ENCODE measurements at regions not wholly inside any gene's neighbourhood (a gene's known extent, or its start where the extent isn't known, plus 50 kb on each side); places are given as distances from the start of the nearest gene placed in this dataset.
"Not testable (repeated sequence)": the region's sequence is repeated elsewhere in the genome, so short reads cannot be mapped to it uniquely, and the experiment has no call there.

DNA sequence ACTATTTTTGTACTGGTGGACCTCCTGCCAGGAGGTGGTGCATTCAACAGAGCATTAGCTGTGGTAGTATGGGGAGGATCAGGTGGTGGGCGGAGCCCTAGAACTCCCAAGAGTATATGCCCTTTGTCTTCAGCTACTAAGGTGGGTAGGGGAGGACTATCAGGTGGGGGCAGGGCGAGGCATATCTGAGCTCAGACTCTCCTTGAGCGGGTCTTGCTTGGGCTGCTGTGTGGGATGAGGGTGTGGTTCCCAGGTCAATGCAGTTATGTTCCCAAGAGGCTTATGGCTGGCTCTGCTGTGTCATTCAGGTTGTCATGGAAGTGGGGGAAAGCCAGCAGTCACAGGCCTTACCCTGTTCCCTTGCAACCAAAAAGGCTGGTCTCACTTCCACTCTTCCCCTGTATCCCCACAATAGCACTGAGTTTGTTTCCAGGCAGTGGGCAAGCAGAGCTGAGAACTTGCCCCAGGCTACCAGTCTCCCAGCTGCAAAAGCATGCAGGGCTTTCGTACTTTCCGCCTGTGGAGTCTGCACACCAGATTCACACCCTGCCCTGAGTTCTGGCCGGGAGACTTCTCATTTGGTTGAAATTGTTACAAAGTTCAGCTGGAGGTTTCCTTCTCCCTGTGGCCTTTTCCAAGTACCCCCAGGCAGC is 93.7 kb upstream of the DPPA4 start:
- TF ChIP-seq, protein P1, sequence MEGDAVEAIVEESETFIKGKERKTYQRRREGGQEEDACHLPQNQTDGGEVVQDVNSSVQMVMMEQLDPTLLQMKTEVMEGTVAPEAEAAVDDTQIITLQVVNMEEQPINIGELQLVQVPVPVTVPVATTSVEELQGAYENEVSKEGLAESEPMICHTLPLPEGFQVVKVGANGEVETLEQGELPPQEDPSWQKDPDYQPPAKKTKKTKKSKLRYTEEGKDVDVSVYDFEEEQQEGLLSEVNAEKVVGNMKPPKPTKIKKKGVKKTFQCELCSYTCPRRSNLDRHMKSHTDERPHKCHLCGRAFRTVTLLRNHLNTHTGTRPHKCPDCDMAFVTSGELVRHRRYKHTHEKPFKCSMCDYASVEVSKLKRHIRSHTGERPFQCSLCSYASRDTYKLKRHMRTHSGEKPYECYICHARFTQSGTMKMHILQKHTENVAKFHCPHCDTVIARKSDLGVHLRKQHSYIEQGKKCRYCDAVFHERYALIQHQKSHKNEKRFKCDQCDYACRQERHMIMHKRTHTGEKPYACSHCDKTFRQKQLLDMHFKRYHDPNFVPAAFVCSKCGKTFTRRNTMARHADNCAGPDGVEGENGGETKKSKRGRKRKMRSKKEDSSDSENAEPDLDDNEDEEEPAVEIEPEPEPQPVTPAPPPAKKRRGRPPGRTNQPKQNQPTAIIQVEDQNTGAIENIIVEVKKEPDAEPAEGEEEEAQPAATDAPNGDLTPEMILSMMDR (IDR thresholded peaks at IDR 0.05; ENCODE audit: insufficient read depth, low read depth, low read length, missing control alignments) = no peak
- no peak for DNase-seq (ENCODE audit: low read depth)
- no peak overlapping the region for H3K4me3 ChIP-seq (ENCODE audit: low read length)

DNA sequence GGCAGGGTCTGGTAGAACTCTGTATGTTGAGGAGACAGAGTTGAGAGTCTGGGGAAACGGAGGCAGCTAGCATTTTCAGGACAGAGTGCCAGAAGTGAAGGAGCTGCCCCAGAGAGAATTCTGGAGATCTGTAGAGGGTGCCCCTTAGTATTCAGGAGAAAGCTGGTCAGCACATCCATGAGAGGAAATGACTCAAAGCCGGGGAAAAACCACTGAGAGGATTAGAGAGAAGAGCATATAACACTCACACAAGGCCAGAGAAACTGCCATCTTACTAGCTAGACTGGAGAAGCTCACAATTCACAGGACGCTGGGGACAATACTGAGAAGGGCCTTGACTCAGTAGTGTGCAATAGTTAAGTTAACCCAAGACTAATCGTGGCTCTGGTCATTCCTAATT is 75.7 kb upstream of the DPPA4 start:
- DNase-seq (ENCODE audit: low read depth) = peak; percentile 1
- TF ChIP-seq, protein P1 (IDR thresholded peaks at IDR 0.05; ENCODE audit: insufficient read depth, low read depth, low read length, missing control alignments) = no peak
- no peak overlapping the region for H3K4me3 ChIP-seq (ENCODE audit: low read length)

GRCh38 chr3:109411547-109411946 is 74.2 kb upstream of the DPPA4 start:
- DNase-seq (ENCODE audit: low read depth) = no peak
- TF ChIP-seq, protein P1 (IDR thresholded peaks at IDR 0.05; ENCODE audit: insufficient read depth, low read depth, low read length, missing control alignments) = no peak
- no peak overlapping the region for H3K4me3 ChIP-seq (ENCODE audit: low read length)

GRCh38 chr3:109396806-109397205 is 59.5 kb upstream of the DPPA4 start:
- TF ChIP-seq, protein P1 (IDR thresholded peaks at IDR 0.05; ENCODE audit: insufficient read depth, low read depth, low read length, missing control alignments) = no peak
- no peak for DNase-seq (ENCODE audit: low read depth)
- H3K4me3 ChIP-seq (ENCODE audit: low read length) = no peak overlapping the region

DNA sequence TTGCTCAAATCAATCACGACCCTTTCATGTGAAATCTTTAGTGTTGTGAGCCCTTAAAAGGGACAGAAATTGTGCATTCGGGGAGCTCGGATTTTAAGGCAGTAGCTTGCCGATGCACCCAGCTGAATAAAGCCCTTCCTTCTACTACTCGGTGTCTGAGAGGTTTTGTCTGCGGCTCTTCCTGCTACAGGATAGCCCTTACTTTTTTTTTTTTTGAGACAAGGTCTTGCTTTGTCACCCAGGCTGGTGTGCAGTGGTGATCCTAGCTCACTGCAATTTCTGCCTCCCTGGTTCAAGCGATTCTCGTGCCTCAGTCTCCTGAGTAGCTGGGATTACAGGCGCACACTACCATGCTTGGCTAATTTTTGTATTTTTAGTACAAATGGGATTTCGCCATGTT is 56.4 kb upstream of the DPPA4 start:
- H3K4me3 ChIP-seq (ENCODE audit: low read length); DNase-seq (ENCODE audit: low read depth): not testable (repeated sequence)

DNA sequence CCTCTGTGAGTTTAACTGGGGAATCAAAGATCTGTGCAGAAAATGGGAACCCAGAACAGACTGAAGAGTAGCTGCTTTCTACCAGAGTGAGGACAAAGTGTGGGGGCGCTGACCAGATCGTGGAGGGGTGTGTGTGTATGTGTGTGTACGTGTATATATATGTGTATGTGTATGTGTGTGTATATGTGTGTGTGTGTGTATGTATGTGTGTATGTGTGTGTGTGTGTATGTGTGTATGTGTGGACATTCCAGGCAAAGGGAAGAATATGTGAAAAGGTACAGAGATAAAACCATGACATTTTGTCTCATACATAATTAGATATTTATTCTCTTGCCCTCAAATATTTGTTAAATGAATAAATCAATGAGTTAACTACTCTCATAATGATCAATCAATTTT is 54.9 kb upstream of the DPPA4 start:
- no peak for DNase-seq (ENCODE audit: low read depth)
- TF ChIP-seq, protein P1 (IDR thresholded peaks at IDR 0.05; ENCODE audit: insufficient read depth, low read depth, low read length, missing control alignments) = no peak
- H3K4me3 ChIP-seq (ENCODE audit: low read length) = no peak overlapping the region

DNA sequence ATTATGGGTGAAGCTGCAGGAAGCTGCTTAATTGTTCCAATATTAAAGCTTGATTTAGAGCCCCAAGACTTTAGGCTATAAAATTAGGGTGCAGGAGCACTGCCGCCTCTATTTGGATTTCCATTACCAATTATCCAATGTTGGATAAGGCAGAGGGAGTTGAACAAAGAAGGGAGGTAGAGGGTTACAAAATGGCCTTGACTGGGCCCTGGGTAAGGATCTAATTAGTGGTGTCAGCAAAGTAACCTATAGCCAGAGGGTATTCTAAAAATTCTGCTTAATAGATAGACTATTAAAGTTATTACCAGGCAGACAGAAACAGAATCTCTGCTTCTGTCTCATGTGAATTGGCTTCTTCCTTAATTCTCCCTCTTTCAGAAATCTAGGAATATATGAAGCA is 50.3 kb upstream of the DPPA4 start:
- TF ChIP-seq, protein P1 (IDR thresholded peaks at IDR 0.05; ENCODE audit: insufficient read depth, low read depth, low read length, missing control alignments) = no peak
- DNase-seq (ENCODE audit: low read depth) = no peak
- H3K4me3 ChIP-seq (ENCODE audit: low read length) = no peak overlapping the region

Measured in epithelial cell of esophagus (primary cell).